Hepatocyte (in vitro differentiated cells): ENCODE measurements at regions not wholly inside any gene's neighbourhood (a gene's known extent, or its start where the extent isn't known, plus 50 kb on each side); places are given as distances from the start of the nearest gene placed in this dataset.

Source experiments
- DNase-seq: peaks from one replicate; pipeline ENCODE4 v3.0.0-alpha.2; 2016; ENCODE audit warnings: low spot score
- H2AFZ ChIP-seq: fragments of 200-600 bp; sonication (generic); 2 replicates; pipeline ENCODE4 v1.6.0; 2016; ENCODE audit warnings: antibody characterized with exemption, mild to moderate bottlenecking
- H3K27ac ChIP-seq: fragments of 200-600 bp; sonication (generic); 2 replicates; pipeline ENCODE4 v1.5.1; 2016; ENCODE audit warnings: mild to moderate bottlenecking
- H3K27me3 ChIP-seq: fragments of 200-600 bp; sonication (generic); 2 replicates; pipeline ENCODE4 v1.6.1; 2016
- H3K36me3 ChIP-seq: fragments of 200-600 bp; sonication (generic); replicated peaks from 2 replicates; pipeline ENCODE4 v1.5.1; 2016; ENCODE audit warnings: low read depth; ENCODE audit not compliant: insufficient read depth
- H3K4me1 ChIP-seq: fragments of 200-600 bp; sonication (generic); 2 replicates; pipeline ENCODE4 v1.5.1; 2016; ENCODE audit warnings: mild to moderate bottlenecking, moderate library complexity; ENCODE audit not compliant: insufficient read depth
- H3K4me2 ChIP-seq: fragments of 200-600 bp; sonication (generic); 2 replicates; pipeline ENCODE4 v1.6.0; 2016
- H3K4me3 ChIP-seq: fragments of 200-600 bp; sonication (generic); 2 replicates; pipeline ENCODE4 v1.5.1; 2016; ENCODE audit warnings: mild to moderate bottlenecking
- H3K79me2 ChIP-seq: fragments of 200-600 bp; sonication (generic); 2 replicates; pipeline ENCODE4 v1.6.0; 2017; ENCODE audit warnings: mild to moderate bottlenecking
- H3K9me2 ChIP-seq: fragments of 200-600 bp; sonication (generic); replicated peaks from 2 replicates; pipeline ENCODE4 v1.6.0; 2017; ENCODE audit warnings: mild to moderate bottlenecking; ENCODE audit not compliant: insufficient read depth
- H3K9me3 ChIP-seq: fragments of 200-600 bp; sonication (generic); 2 replicates; pipeline ENCODE4 v1.5.1; 2016; ENCODE audit warnings: low read depth, mild to moderate bottlenecking
- H4K20me1 ChIP-seq: fragments of 200-600 bp; sonication (generic); 2 replicates; pipeline ENCODE4 v1.6.0; 2016; ENCODE audit warnings: mild to moderate bottlenecking; ENCODE audit not compliant: insufficient read depth, poor library complexity, severe bottlenecking
- CTCF ChIP-seq: fragments of 200-600 bp; sonication (generic); IDR thresholded peaks from 2 replicates; pipeline ENCODE4 v1.5.1; 2016; ENCODE audit warnings: antibody characterized with exemption, mild to moderate bottlenecking; ENCODE audit not compliant: poor library complexity
- EZH2 ChIP-seq: fragments of 200-600 bp; sonication (generic); IDR thresholded peaks from 2 replicates; pipeline ENCODE4 v1.6.1; 2016; ENCODE audit warnings: antibody characterized with exemption, mild to moderate bottlenecking, borderline replicate concordance
- EZH2phosphoT487 ChIP-seq: fragments of 200-600 bp; sonication (generic); IDR thresholded peaks from one replicate; pipeline ENCODE4 v1.6.1; 2018; ENCODE audit warnings: antibody characterized with exemption, mild to moderate bottlenecking, low read depth, moderate library complexity; ENCODE audit not compliant: unreplicated experiment, severe bottlenecking
- WGBS: methylation state at CpG from one replicate; pipeline ENCODE4 v1.1.6; 2016; ENCODE audit warnings: low lambda C conversion rate; ENCODE audit errors: missing lambda C conversion rate; 5-methylcytosine and 5-hydroxymethylcytosine counted together

- H4K20me1 ChIP-seq, result no peaks in the 10 kb centered on the region
- no peak overlapping the region for H3K4me3 ChIP-seq
- no peaks in the 10 kb centered on the region for H3K9me2 ChIP-seq
- no peak for DNase-seq
- no peaks in the 10 kb centered on the region for H3K36me3 ChIP-seq
- no peaks in the 10 kb centered on the region for H3K9me3 ChIP-seq
- H3K27ac ChIP-seq, result no peak overlapping the region
- no peak overlapping the region for H3K4me2 ChIP-seq
- WGBS, result 19% methylated on average over 1 of the region's 1 CpG
- TF ChIP-seq EZH2 (no peak), CTCF (no peak), EZH2phosphoT487 (no peak)
- H3K79me2 ChIP-seq, result no peaks in the 10 kb centered on the region
- H3K4me1 ChIP-seq, result no peaks in the 10 kb centered on the region
- H2AFZ ChIP-seq, result no peak overlapping the region
- H3K27me3 ChIP-seq, result no peaks in the 10 kb centered on the region
These were observed 140.9 kb upstream of the FAM3C start for GRCh38 chr7:121537031-121537430.

DNA sequence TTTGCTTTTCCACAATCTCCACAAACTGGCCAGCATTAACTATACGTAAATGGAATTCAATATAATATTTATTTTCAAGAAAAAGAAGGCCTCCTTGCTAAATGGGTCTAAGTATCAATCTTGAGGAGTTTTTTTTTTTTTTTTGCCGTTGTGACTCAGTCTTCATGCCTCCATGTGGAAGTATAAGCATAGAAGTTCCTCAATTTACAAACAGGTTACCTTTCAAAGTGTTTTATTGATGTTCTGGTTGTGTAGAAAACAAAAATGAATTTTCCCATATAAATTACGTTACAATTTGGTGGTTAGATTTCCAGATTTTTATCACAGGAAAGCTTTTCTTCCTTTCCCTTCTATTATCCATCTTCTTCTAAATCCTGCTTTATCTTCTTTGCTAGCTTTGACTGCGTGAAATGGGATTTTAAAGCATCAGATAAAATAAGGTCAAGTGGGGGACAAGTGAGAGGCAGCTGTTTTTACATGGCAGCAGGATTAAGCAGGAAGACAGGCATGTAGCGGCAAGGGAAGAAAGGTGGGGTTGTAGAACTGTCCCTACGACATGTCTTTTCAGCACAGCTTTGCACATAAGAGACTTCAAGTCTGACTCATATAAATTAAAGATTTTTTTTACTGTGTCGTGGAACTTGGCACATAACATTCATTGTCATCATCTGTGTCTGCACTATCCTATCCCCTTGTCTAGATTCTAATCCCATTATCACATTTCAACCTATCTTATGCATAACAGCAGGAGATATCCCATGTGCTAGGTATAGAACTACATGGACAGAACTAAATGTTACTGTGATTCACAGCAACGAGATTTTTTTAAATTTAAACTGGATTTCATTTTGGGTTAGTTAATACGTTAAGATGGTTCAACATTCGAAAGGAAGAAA, 135.3 kb upstream of the FAM3C start:
- no peaks in the 10 kb centered on the region for H3K4me1 ChIP-seq
- H3K79me2 ChIP-seq, result no peaks in the 10 kb centered on the region
- TF ChIP-seq CTCF, result no peak
- no peak for TF ChIP-seq EZH2phosphoT487
- TF ChIP-seq EZH2, result no peak
- no peaks in the 10 kb centered on the region for H3K9me2 ChIP-seq
- no peaks in the 10 kb centered on the region for H3K36me3 ChIP-seq
- no peak overlapping the region for H3K4me2 ChIP-seq
- no peaks in the 10 kb centered on the region for H3K9me3 ChIP-seq
- H4K20me1 ChIP-seq, result no peaks in the 10 kb centered on the region
- no peak overlapping the region for H2AFZ ChIP-seq
- WGBS, result 69% methylated on average over 10 of the region's 10 CpGs
- no peak overlapping the region for H3K27ac ChIP-seq
- H3K27me3 ChIP-seq, result no peaks in the 10 kb centered on the region
- DNase-seq, result no peak
- no peak overlapping the region for H3K4me3 ChIP-seq

DNA sequence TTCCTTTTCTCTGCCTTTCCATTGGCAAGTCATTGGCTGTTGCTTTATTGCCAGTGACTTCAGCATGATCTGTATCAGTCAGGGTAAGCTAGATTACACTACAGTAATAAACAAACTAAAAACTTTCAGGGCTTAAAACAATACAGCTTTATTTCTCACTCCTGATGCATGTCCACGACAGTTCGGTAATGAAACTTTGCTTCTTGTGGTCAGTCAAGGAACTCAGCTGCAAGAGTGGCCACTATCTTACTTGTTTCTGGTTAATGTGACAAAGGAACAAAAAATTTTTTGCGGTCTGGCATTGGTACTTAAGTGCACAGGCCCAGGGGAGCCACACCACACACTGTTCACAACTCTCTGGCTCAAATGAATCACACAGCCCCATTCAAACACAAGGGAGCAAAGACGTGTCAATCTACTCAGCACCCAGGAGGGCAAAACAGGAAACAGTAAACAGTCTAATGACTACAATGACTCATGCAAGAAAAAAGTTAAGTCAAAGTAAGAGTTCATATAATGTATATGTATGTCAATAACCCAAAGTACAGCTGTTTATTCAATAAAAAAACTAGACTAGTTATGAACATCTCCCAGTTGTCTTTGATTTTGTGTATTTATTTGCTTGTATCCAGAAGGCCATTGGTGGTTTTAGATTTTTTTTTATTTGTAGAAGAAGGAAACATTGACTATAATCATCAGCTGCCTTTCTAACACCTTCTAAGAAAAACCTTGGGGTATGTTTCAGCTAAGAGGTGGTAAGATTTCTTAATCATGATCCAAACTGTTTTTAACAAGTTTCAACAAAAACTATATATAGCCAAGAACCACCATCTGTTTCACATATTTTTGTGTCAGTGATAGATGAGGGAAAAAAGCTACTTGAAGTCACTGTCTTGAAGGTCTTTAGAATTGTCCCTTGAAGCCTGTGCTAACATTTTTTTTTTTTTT, 134.4 kb upstream of the FAM3C start:
- H3K27me3 ChIP-seq, result no peaks in the 10 kb centered on the region
- H3K36me3 ChIP-seq, result no peaks in the 10 kb centered on the region
- H3K4me1 ChIP-seq, result no peaks in the 10 kb centered on the region
- H3K79me2 ChIP-seq, result no peaks in the 10 kb centered on the region
- no peaks in the 10 kb centered on the region for H3K9me3 ChIP-seq
- no peaks in the 10 kb centered on the region for H4K20me1 ChIP-seq
- H3K9me2 ChIP-seq, result no peaks in the 10 kb centered on the region
- WGBS, result 61% methylated on average over 4 of the region's 4 CpGs
- H3K27ac ChIP-seq, result peak overlapping the region; percentile 33
- H3K4me3 ChIP-seq, result no peak overlapping the region
- H2AFZ ChIP-seq, result no peak overlapping the region
- H3K4me2 ChIP-seq, result no peak overlapping the region
- no peak for TF ChIP-seq CTCF
- TF ChIP-seq EZH2phosphoT487, result no peak
- TF ChIP-seq EZH2, result no peak
- peak; percentile 37 for DNase-seq
